Hepatocyte (in vitro differentiated cells): ENCODE measurements at regions not wholly inside any gene's neighbourhood (a gene's known extent, or its start where the extent isn't known, plus 50 kb on each side); places are given as distances from the start of the nearest gene placed in this dataset.

Experiments used
- CTCF ChIP-seq: fragments of 200-600 bp; sonication (generic); IDR thresholded peaks from 2 replicates; pipeline ENCODE4 v1.5.1; 2016; ENCODE audit warnings: antibody characterized with exemption, mild to moderate bottlenecking; ENCODE audit not compliant: poor library complexity
- EZH2 ChIP-seq: fragments of 200-600 bp; sonication (generic); IDR thresholded peaks from 2 replicates; pipeline ENCODE4 v1.6.1; 2016; ENCODE audit warnings: antibody characterized with exemption, mild to moderate bottlenecking, borderline replicate concordance
- EZH2phosphoT487 ChIP-seq: fragments of 200-600 bp; sonication (generic); IDR thresholded peaks from one replicate; pipeline ENCODE4 v1.6.1; 2018; ENCODE audit warnings: antibody characterized with exemption, mild to moderate bottlenecking, low read depth, moderate library complexity; ENCODE audit not compliant: unreplicated experiment, severe bottlenecking

GRCh38 chr2:168307379-168307778 is 60.0 kb upstream of the STK39 start:
- TF ChIP-seq CTCF = no peak
- TF ChIP-seq EZH2 = no peak
- no peak for TF ChIP-seq EZH2phosphoT487
